SK-N-MC (cell line): ENCODE measurements at regions not wholly inside any gene's neighbourhood (a gene's known extent, or its start where the extent isn't known, plus 50 kb on each side); places are given as distances from the start of the nearest gene placed in this dataset.

Experiments
- DNase-seq: peaks from one replicate; pipeline ENCODE4 v3.0.0-alpha.2; 2011; ENCODE audit warnings: low read depth, low spot score
- H3K27ac ChIP-seq: fragments of 200-600 bp; sonication (generic); 2 replicates; pipeline ENCODE4 v1.5.1; 2016; ENCODE audit warnings: mixed run types
- H3K36me3 ChIP-seq: fragments of 200-600 bp; sonication (generic); 2 replicates; pipeline ENCODE4 v1.6.1; 2017; ENCODE audit warnings: antibody characterized with exemption, low read length, mixed read lengths; ENCODE audit not compliant: insufficient read depth
- H3K4me3 ChIP-seq: fragments of 200-600 bp; sonication (generic); 2 replicates; pipeline ENCODE4 v1.5.1; 2016
- H3K9ac ChIP-seq: fragments of 200-600 bp; sonication (generic); 2 replicates; pipeline ENCODE4 v1.8.0; 2017; ENCODE audit warnings: mixed run types, mixed read lengths; ENCODE audit not compliant: insufficient read length
- H3K9me3 ChIP-seq: fragments of 200-600 bp; sonication (generic); 2 replicates; pipeline ENCODE4 v1.6.1; 2017; ENCODE audit warnings: low read depth, mild to moderate bottlenecking, antibody characterized with exemption, low read length, moderate library complexity, mixed read lengths
- EZH2 ChIP-seq: fragments of 200-600 bp; sonication (generic); IDR thresholded peaks from one replicate; pipeline ENCODE4 v1.6.1; 2017; ENCODE audit warnings: antibody characterized with exemption
- FOXP2 ChIP-seq: optimal IDR thresholded peaks from 2 replicates; pipeline ENCODE3; 2011; ENCODE audit warnings: mild to moderate bottlenecking, moderate library complexity; ENCODE audit not compliant: insufficient read depth; ENCODE audit errors: extremely low read length, control extremely low read depth
- POLR2AphosphoS5 ChIP-seq: IDR thresholded peaks from 2 replicates; pipeline ENCODE4 v1.6.1; 2012; ENCODE audit warnings: mild to moderate bottlenecking, low read depth, low read length, borderline replicate concordance

- Histone ChIP-seq H3K36me3 (no peaks in the 10 kb centered on the region), H3K9ac (no peak overlapping the region), H3K9me3 (no peaks in the 10 kb centered on the region), H3K4me3 (no peak overlapping the region), H3K27ac (no peak overlapping the region)
- DNase-seq = no peak
- TF ChIP-seq EZH2 (no peak), FOXP2 (no peak), POLR2AphosphoS5 (no peak)
Measured at GRCh38 chr7:22660732-22661131, 66.3 kb upstream of the IL6 start.

- Histone ChIP-seq H3K4me3 (no peak overlapping the region), H3K36me3 (no peaks in the 10 kb centered on the region), H3K9ac (no peak overlapping the region), H3K9me3 (no peaks in the 10 kb centered on the region), H3K27ac (no peak overlapping the region)
- TF ChIP-seq FOXP2 = no peak
- TF ChIP-seq EZH2 = no peak
- no peak for TF ChIP-seq POLR2AphosphoS5
- no peak for DNase-seq
Measured at GRCh38 chr7:22660293-22660692, 66.7 kb upstream of the IL6 start.

DNA sequence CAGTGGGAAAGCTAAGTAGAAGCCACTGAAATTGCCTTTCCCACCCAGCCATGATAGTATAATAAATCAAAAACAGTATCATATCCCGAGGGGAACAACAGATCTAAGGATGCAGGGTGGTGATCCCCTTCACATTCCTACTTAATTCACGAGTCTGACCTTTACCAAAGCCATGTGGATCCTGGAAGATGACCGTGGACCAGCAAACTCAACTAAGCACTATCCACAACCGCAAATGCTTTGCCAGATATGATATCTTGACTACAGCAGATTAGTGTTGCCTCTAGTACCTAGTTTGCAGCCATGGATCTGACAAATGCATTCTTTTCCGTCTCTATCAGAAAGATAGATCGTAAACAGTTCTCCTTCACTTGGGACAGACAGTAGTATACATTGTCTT is 67.3 kb upstream of the IL6 start:
- Histone ChIP-seq H3K9ac (no peak overlapping the region), H3K4me3 (no peak overlapping the region), H3K36me3 (no peaks in the 10 kb centered on the region), H3K27ac (no peak overlapping the region), H3K9me3 (no peaks in the 10 kb centered on the region)
- no peak for DNase-seq
- TF ChIP-seq FOXP2 (no peak), EZH2 (no peak), POLR2AphosphoS5 (no peak)

- no peak for TF ChIP-seq EZH2
- no peak for TF ChIP-seq FOXP2
- no peak for TF ChIP-seq POLR2AphosphoS5
- DNase-seq = no peak
- Histone ChIP-seq H3K36me3 (no peaks in the 10 kb centered on the region), H3K9ac (no peak overlapping the region), H3K9me3 (no peaks in the 10 kb centered on the region), H3K4me3 (no peak overlapping the region), H3K27ac (no peak overlapping the region)
Measured at GRCh38 chr7:22658031-22658430, 69.0 kb upstream of the IL6 start.

DNA sequence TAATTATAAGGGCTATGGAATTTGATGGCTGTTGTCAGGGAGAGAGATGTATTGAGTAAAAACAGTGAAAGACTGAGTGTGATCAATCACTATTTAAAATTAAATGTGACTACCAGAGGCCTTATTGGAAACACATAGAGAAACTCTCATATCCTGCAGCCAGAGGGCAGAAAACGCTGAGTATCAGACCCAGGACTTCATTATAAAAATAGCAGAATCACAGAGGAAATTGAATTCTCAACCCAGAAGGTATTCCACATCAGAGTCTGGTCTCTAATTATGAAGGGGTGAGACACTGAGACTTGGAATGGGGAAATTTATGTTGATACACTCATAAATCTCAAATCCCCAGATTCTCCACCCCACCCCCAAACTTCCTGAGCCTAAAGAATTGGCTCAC is 69.5 kb upstream of the IL6 start:
- TF ChIP-seq FOXP2 (no peak), EZH2 (no peak), POLR2AphosphoS5 (no peak)
- DNase-seq = no peak
- H3K9ac ChIP-seq = no peak overlapping the region
- no peak overlapping the region for H3K27ac ChIP-seq
- no peak overlapping the region for H3K4me3 ChIP-seq
- H3K9me3 ChIP-seq = no peaks in the 10 kb centered on the region
- no peaks in the 10 kb centered on the region for H3K36me3 ChIP-seq

DNA sequence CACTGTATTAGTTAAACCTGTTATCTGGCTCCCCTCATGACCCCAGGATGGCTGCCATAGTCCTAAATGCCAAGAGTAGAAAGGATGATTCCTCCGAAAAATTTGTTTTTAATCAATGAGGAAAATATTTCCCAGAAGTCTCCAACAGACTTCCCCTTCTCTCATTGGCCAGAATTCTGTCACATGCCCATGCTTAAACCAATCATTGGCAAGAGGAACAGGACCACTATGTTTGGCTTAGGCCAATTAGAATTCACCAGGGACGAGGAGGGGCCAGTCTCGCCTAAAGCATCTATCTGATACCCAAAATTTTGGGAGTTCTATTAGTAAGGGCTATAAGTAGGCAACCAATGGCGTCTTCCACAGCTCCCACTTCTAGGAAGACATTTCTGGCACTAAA is 71.2 kb upstream of the IL6 start:
- Histone ChIP-seq H3K9me3 (no peaks in the 10 kb centered on the region), H3K36me3 (no peaks in the 10 kb centered on the region), H3K4me3 (no peak overlapping the region), H3K9ac (no peak overlapping the region), H3K27ac (no peak overlapping the region)
- DNase-seq = no peak
- TF ChIP-seq POLR2AphosphoS5 = no peak

GRCh38 chr7:22654831-22655230 is 72.2 kb upstream of the IL6 start:
- no peak for TF ChIP-seq POLR2AphosphoS5
- TF ChIP-seq FOXP2 = no peak
- TF ChIP-seq EZH2 = no peak
- no peak for DNase-seq
- Histone ChIP-seq H3K4me3 (no peak overlapping the region), H3K9me3 (no peaks in the 10 kb centered on the region), H3K9ac (no peak overlapping the region), H3K27ac (no peak overlapping the region), H3K36me3 (no peaks in the 10 kb centered on the region)

DNA sequence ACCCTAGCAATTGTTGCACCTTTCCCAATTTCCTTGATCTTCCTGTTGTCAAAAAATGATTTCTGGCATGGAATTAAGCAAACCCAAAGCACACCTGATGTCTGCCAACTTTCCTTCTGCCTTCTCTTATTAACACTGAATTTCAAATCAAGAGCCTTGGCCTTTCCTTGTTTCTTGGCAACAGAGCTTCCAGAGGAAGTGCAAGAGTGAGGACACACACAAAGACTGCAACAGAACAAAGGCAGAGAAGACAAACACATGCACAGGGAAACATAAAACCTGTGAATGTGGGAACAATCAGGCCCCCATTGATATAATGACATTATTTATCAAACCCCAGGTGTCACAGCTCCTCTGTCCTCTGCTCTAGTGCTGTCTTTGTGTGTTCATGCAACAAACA is 73.0 kb upstream of the IL6 start:
- Histone ChIP-seq H3K9ac (no peak overlapping the region), H3K4me3 (no peak overlapping the region), H3K9me3 (no peaks in the 10 kb centered on the region), H3K27ac (no peak overlapping the region), H3K36me3 (no peaks in the 10 kb centered on the region)
- no peak for DNase-seq
- TF ChIP-seq EZH2 (no peak), POLR2AphosphoS5 (no peak), FOXP2 (no peak)

DNA sequence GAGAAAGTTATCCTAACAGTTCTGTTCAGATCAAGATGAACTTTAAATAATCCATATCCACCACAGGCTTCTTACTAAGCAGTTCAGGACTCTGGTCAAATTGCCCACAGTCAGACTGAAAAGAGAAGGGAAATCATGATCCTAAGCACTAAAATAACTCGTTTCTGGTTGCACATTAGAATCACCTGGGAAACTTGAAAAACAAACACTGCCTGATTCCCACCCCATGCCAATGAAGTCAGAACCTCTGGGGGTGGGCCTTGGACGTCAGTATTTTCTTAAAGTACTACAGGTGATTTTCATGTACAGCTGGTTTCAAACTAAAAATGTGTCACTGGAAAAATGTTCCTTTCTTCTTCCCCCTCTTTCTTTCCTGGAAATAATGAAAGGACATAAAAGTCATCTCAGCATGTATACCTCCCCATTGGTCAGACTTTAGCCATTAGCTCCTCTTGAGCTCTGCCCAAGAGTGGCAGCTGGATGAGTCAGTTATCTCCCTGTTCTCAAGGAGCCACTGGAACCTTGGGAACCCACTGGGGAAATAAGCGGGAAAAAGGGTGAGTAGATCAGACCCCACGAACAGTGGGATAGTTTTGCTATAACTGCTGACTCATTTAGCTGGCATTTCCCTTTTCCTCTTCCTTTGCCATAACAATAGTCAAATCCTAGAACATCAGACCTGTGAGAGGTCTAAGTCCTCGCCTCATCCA is 75.3 kb upstream of the IL6 start:
- no peaks in the 10 kb centered on the region for H3K9me3 ChIP-seq
- no peak overlapping the region for H3K4me3 ChIP-seq
- no peak for TF ChIP-seq POLR2AphosphoS5
- TF ChIP-seq FOXP2 = no peak
- no peak for TF ChIP-seq EZH2
- H3K9ac ChIP-seq = no peak overlapping the region
- DNase-seq = no peak
- H3K27ac ChIP-seq = no peak overlapping the region
- H3K36me3 ChIP-seq = no peaks in the 10 kb centered on the region
